ENCODE measurements at regions not wholly inside any gene's neighbourhood (a gene's known extent, or its start where the extent isn't known, plus 50 kb on each side); places are given as distances from the start of the nearest gene placed in this dataset.

- no peaks in the 10 kb centered on the region for H3K27me3 ChIP-seq (replicated peaks)
- H3K27ac ChIP-seq: no peak overlapping the region
- in situ Hi-C loops (cut with HindIII; ENCODE audit: low pct_ligation_motif_present, low sequenced_read_pairs): no loop called here
- DNase-seq: no peak
- H3K4me3 ChIP-seq (ENCODE audit: low read depth, low read length): no peak overlapping the region
- H3K36me3 ChIP-seq (replicated peaks): no peaks in the 10 kb centered on the region
- TF ChIP-seq CTCF (IDR thresholded peaks at IDR 0.05; ENCODE audit: low read depth, low read length, missing control alignments): no peak
Observed at GRCh38 chr2:219832904-219833303, 205.5 kb downstream of the SLC4A3 start.

GRCh38 chr2:219835493-219835892 lies 208.1 kb downstream of the SLC4A3 start:
- Histone ChIP-seq H3K4me3 (ENCODE audit: low read depth, low read length) (no peak overlapping the region), H3K27me3 (replicated peaks) (no peaks in the 10 kb centered on the region), H3K27ac (no peak overlapping the region), H3K36me3 (replicated peaks) (no peaks in the 10 kb centered on the region)
- no peak for DNase-seq
- TF ChIP-seq CTCF (IDR thresholded peaks at IDR 0.05; ENCODE audit: low read depth, low read length, missing control alignments): no peak
- in situ Hi-C loops (cut with HindIII; ENCODE audit: low pct_ligation_motif_present, low sequenced_read_pairs): no loop called here

- DNase-seq: peak; percentile 11
- no peak overlapping the region for H3K27ac ChIP-seq
- peak; percentile 27 for TF ChIP-seq CTCF (IDR thresholded peaks at IDR 0.05; ENCODE audit: low read depth, low read length, missing control alignments)
- H3K4me3 ChIP-seq (ENCODE audit: low read depth, low read length): no peak overlapping the region
- H3K27me3 ChIP-seq (replicated peaks): no peaks in the 10 kb centered on the region
- no peaks in the 10 kb centered on the region for H3K36me3 ChIP-seq (replicated peaks)
- in situ Hi-C loops (cut with HindIII; ENCODE audit: low pct_ligation_motif_present, low sequenced_read_pairs): no loop called here
Observed at GRCh38 chr2:219836647-219837177, 209.3 kb downstream of the SLC4A3 start.

GRCh38 chr2:219844401-219845091 lies 217.1 kb downstream of the SLC4A3 start:
- in situ Hi-C loops (cut with HindIII; ENCODE audit: low pct_ligation_motif_present, low sequenced_read_pairs): no loop called here

GRCh38 chr2:219848882-219849281 lies 221.5 kb downstream of the SLC4A3 start:
- no peak for TF ChIP-seq CTCF (IDR thresholded peaks at IDR 0.05; ENCODE audit: low read depth, low read length, missing control alignments)
- in situ Hi-C loops (cut with HindIII; ENCODE audit: low pct_ligation_motif_present, low sequenced_read_pairs): no loop called here
- no peak overlapping the region for H3K4me3 ChIP-seq (ENCODE audit: low read depth, low read length)
- H3K36me3 ChIP-seq (replicated peaks): no peaks in the 10 kb centered on the region
- no peak for DNase-seq
- no peaks in the 10 kb centered on the region for H3K27me3 ChIP-seq (replicated peaks)
- no peak overlapping the region for H3K27ac ChIP-seq

More at GRCh38 chr2:219844401-219845091, 217.1 kb downstream of the SLC4A3 start:
- no peak for TF ChIP-seq CTCF (IDR thresholded peaks at IDR 0.05; ENCODE audit: low read depth, low read length, missing control alignments)
- H3K27me3 ChIP-seq (replicated peaks): no peaks in the 10 kb centered on the region
- no peaks in the 10 kb centered on the region for H3K36me3 ChIP-seq (replicated peaks)
- DNase-seq: no peak
- H3K4me3 ChIP-seq (ENCODE audit: low read depth, low read length): no peak overlapping the region
- H3K27ac ChIP-seq: no peak overlapping the region

- no peaks in the 10 kb centered on the region for H3K36me3 ChIP-seq (replicated peaks)
- DNase-seq: no peak
- H3K4me3 ChIP-seq (ENCODE audit: low read depth, low read length): no peak overlapping the region
- in situ Hi-C loops (cut with HindIII; ENCODE audit: low pct_ligation_motif_present, low sequenced_read_pairs): no loop called here
- TF ChIP-seq CTCF (IDR thresholded peaks at IDR 0.05; ENCODE audit: low read depth, low read length, missing control alignments): no peak
- no peak overlapping the region for H3K27ac ChIP-seq
- no peaks in the 10 kb centered on the region for H3K27me3 ChIP-seq (replicated peaks)
Observed at GRCh38 chr2:219851169-219851568, 223.7 kb downstream of the SLC4A3 start.
